Osteoblast (primary cell): ENCODE measurements at regions not wholly inside any gene's neighbourhood (a gene's known extent, or its start where the extent isn't known, plus 50 kb on each side); places are given as distances from the start of the nearest gene placed in this dataset.
"Not testable (repeated sequence)": the region's sequence is repeated elsewhere in the genome, so short reads cannot be mapped to it uniquely, and the experiment has no call there.

Experiments used
- DNase-seq: peaks from one replicate; pipeline ENCODE4 v3.0.0; 2011; ENCODE audit warnings: low spot score, mixed read lengths; ENCODE audit not compliant: insufficient read length; ENCODE audit errors: missing footprints
- H2AFZ ChIP-seq: 2 replicates; pipeline ENCODE4 v1.6.0; 2011; ENCODE audit warnings: mild to moderate bottlenecking, low read length
- H3K27ac ChIP-seq: 2 replicates; pipeline ENCODE4 v1.5.1; 2011; ENCODE audit warnings: mild to moderate bottlenecking, low read depth, low read length, moderate library complexity
- H3K27me3 ChIP-seq: 2 replicates; pipeline ENCODE4 v1.6.0; 2012; ENCODE audit warnings: mild to moderate bottlenecking, control low read depth, inconsistent platforms, low read length, moderate library complexity; ENCODE audit not compliant: insufficient read depth
- H3K36me3 ChIP-seq: 2 replicates; pipeline ENCODE4 v1.5.1; 2011; ENCODE audit warnings: mild to moderate bottlenecking, low read length, control low read depth, moderate library complexity; ENCODE audit not compliant: insufficient read depth
- H3K4me1 ChIP-seq: 2 replicates; pipeline ENCODE4 v1.5.1; 2011; ENCODE audit warnings: mild to moderate bottlenecking, low read length, control low read depth, moderate library complexity; ENCODE audit not compliant: insufficient read depth
- H3K4me2 ChIP-seq: 2 replicates; pipeline ENCODE4 v1.6.0; 2011; ENCODE audit warnings: mild to moderate bottlenecking, low read length; ENCODE audit not compliant: insufficient read depth
- H3K4me3 ChIP-seq: fragments of 200-600 bp; sonication (generic); 3 replicates; pipeline ENCODE4 v1.5.1; 2012; ENCODE audit warnings: mild to moderate bottlenecking, low read length, inconsistent platforms; ENCODE audit not compliant: insufficient read depth
- H3K79me2 ChIP-seq: 2 replicates; pipeline ENCODE4 v1.6.0; 2012; ENCODE audit warnings: mild to moderate bottlenecking, low read length, control low read depth, inconsistent platforms; ENCODE audit not compliant: insufficient read depth
- H3K9me3 ChIP-seq: 2 replicates; pipeline ENCODE4 v1.5.1; 2011; ENCODE audit warnings: low read depth, low read length, control low read depth
- H4K20me1 ChIP-seq: 2 replicates; pipeline ENCODE4 v1.6.0; 2012; ENCODE audit warnings: mild to moderate bottlenecking, low read length, control low read depth; ENCODE audit not compliant: insufficient read depth
- TF ChIP-seq, protein P1 (sequence below): IDR thresholded peaks from 2 replicates; pipeline ENCODE4 v1.5.1; 2011; ENCODE audit warnings: mild to moderate bottlenecking, low read depth, low read length, moderate library complexity; ENCODE audit errors: extremely low read depth

DNA sequence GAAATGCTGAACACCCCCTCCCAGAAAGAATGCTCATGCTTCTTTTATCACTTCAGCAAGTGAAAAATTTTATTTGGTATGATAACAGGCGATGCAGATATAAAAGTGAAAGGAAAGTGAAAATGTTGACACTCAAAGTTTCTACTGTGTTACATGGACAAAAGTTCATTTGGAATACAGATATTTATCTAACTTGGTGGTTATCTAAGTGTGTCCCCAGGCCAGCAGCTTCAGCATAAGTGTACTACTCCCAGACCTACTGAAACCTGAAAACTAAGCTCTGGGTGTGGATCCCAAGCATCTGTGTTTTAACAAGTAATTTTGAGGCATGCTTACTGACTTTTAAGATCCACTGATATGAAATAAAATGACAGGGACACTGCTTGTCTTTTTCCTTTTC is 157.1 kb upstream of the BCHE start:
- Histone ChIP-seq H3K4me3 (no peak overlapping the region), H3K79me2 (no peaks in the 10 kb centered on the region), H3K27ac (no peak overlapping the region), H4K20me1 (no peaks in the 10 kb centered on the region), H3K4me1 (no peaks in the 10 kb centered on the region), H2AFZ (no peak overlapping the region), H3K36me3 (no peaks in the 10 kb centered on the region), H3K27me3 (no peaks in the 10 kb centered on the region), H3K9me3 (no peaks in the 10 kb centered on the region), H3K4me2 (no peak overlapping the region)
- TF ChIP-seq, protein P1, sequence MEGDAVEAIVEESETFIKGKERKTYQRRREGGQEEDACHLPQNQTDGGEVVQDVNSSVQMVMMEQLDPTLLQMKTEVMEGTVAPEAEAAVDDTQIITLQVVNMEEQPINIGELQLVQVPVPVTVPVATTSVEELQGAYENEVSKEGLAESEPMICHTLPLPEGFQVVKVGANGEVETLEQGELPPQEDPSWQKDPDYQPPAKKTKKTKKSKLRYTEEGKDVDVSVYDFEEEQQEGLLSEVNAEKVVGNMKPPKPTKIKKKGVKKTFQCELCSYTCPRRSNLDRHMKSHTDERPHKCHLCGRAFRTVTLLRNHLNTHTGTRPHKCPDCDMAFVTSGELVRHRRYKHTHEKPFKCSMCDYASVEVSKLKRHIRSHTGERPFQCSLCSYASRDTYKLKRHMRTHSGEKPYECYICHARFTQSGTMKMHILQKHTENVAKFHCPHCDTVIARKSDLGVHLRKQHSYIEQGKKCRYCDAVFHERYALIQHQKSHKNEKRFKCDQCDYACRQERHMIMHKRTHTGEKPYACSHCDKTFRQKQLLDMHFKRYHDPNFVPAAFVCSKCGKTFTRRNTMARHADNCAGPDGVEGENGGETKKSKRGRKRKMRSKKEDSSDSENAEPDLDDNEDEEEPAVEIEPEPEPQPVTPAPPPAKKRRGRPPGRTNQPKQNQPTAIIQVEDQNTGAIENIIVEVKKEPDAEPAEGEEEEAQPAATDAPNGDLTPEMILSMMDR = no peak
- DNase-seq = no peak

DNA sequence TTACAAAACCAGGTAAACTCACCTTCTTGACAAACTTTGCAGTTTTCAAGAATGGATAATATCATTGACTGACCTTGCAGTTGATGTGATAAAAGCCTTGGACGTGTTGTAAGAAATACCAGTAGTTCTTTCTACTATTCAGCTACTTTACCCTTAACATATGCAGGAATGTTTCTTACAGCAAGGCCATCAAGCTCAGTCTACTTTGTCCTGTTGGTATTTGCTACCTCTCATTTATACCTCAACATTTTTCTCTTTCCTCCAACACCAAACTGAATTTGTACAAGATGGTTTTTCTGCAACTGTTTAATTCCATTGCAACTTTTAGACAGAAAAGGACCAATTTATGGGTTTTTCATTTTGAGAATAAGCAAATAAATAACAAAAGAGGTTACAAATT is 147.4 kb upstream of the BCHE start:
- Histone ChIP-seq H2AFZ (no peak overlapping the region), H3K79me2 (no peaks in the 10 kb centered on the region), H3K9me3 (peaks cover 3% of the 10 kb centered on the region), H3K27me3 (no peaks in the 10 kb centered on the region), H3K27ac (no peak overlapping the region), H3K4me3 (no peak overlapping the region), H3K4me1 (no peaks in the 10 kb centered on the region), H3K4me2 (no peak overlapping the region), H4K20me1 (no peaks in the 10 kb centered on the region), H3K36me3 (no peaks in the 10 kb centered on the region)
- no peak for DNase-seq
- TF ChIP-seq, protein P1 = no peak

DNA sequence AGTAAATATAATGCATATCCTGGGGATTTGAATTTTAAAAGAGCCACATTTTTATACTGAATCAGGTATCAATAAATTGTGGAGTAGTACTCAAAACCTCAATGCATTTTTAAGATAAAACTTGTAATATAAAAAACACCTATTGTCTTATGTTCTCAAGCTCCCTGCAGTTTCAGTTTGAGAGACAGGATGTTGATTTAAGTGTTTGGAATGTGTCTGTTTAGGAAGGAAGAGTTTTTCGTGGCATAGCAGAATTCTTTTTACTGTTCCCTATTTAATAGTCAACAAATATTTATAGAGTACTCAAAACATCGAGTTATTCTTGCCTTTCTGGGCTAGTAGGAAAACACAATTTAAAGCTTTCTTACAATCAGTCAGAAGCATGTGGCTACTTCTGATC is 146.1 kb upstream of the BCHE start:
- no peak for DNase-seq

DNA sequence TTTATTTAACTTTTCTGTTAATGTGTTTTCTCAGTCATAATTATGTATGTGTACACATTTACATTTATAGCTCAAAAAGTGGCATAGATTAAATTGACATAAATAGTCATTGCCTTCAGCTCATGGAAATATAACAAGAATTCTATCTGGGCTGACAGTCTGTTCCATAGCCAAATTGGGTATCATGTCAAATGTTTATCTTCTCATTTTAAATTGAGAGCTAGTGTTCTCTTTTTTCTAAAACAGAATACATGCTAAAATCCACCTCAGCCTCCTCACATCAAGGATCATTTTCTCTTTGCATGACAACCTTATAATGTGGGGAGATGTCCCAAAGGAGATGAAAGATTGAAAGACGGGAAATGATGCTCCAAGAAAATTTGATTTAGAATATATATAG is 144.1 kb upstream of the BCHE start:
- Histone ChIP-seq H4K20me1 (no peaks in the 10 kb centered on the region), H3K79me2 (no peaks in the 10 kb centered on the region), H3K4me3 (no peak overlapping the region), H2AFZ (no peak overlapping the region), H3K36me3 (no peaks in the 10 kb centered on the region), H3K27me3 (no peaks in the 10 kb centered on the region), H3K27ac (no peak overlapping the region), H3K4me2 (no peak overlapping the region), H3K9me3 (peaks cover 3% of the 10 kb centered on the region), H3K4me1 (no peaks in the 10 kb centered on the region)
- no peak for DNase-seq
- TF ChIP-seq, protein P1 = no peak

More for the DNA sequence above, 146.1 kb upstream of the BCHE start:
- Histone ChIP-seq H2AFZ (no peak overlapping the region), H3K4me3 (no peak overlapping the region), H3K4me2 (no peak overlapping the region), H4K20me1 (no peaks in the 10 kb centered on the region), H3K27ac (no peak overlapping the region), H3K9me3 (peaks cover 3% of the 10 kb centered on the region), H3K27me3 (no peaks in the 10 kb centered on the region), H3K4me1 (no peaks in the 10 kb centered on the region), H3K36me3 (no peaks in the 10 kb centered on the region), H3K79me2 (no peaks in the 10 kb centered on the region)
- TF ChIP-seq, protein P1 = no peak

DNA sequence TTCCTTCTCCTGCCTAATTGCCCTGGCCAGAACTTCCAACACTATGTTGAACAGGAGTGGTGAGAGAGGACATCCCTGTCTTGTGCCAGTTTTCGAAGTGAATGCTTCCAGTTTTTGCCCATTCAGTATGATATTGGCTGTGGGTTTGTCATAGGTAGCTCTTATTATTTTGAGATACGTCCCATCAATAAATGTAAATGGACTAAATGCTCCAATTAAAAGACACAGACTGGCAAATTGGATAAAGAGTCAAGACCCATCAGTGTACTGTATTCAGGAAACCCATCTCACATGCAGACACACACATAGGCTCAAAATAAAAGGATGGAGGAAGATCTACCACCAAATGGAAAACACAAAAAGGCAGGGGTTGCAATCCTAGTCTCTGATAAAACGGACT is 123.6 kb upstream of the BCHE start:
- not testable (repeated sequence) for H3K4me3 ChIP-seq, H3K27ac ChIP-seq, H4K20me1 ChIP-seq, DNase-seq, H3K36me3 ChIP-seq, H3K27me3 ChIP-seq, H2AFZ ChIP-seq, H3K79me2 ChIP-seq, H3K4me1 ChIP-seq, H3K9me3 ChIP-seq, H3K4me2 ChIP-seq
